Upper lobe of left lung (tissue), 6 donors: ENCODE measurements at regions not wholly inside any gene's neighbourhood (a gene's known extent, or its start where the extent isn't known, plus 50 kb on each side); places are given as distances from the start of the nearest gene placed in this dataset.
A peak's percentile ranks its signal among the peaks of the same experiment; 100 is the strongest.
"Not testable (repeated sequence)": the region's sequence is repeated elsewhere in the genome, so short reads cannot be mapped to it uniquely, and the experiment has no call there.

Experiments
- ATAC-seq, 2 donors: fragments of 200-7000 bp; cut with Tn5 transposase; one replicate each; pipeline ENCODE4 v1.9.1; 2022; ENCODE audit warnings: mild to moderate bottlenecking in 2 of 2, moderate library complexity in 2 of 2; ENCODE audit not compliant: low FRiP score in 2 of 2
- DNase-seq, 2 donors: peaks; one replicate each; pipeline ENCODE4 v3.0.0-alpha.2; 2019 to 2020
- H3K27ac ChIP-seq, 4 donors: fragments of 200-600 bp; sonication (generic); one replicate each; pipeline ENCODE4 v1.5.1; 2016 to 2019
- H3K27me3 ChIP-seq, 4 donors: fragments of 200-600 bp; sonication (generic); one replicate each; pipeline ENCODE4 v1.5.1; 2017 to 2019
- H3K36me3 ChIP-seq, 4 donors: fragments of 200-600 bp; sonication (generic); one replicate each; pipeline ENCODE4 v1.5.1; 2016 to 2019
- H3K4me1 ChIP-seq, 4 donors: fragments of 200-600 bp; sonication (generic); one replicate each; pipeline ENCODE4 v1.5.1; 2018 to 2019
- H3K4me3 ChIP-seq, 4 donors: fragments of 200-600 bp; sonication (generic); one replicate each; pipeline ENCODE4 v1.5.1; 2017 to 2019; ENCODE audit warnings: mild to moderate bottlenecking in 2 of 4, moderate library complexity in 1 of 4
- H3K9me3 ChIP-seq, 4 donors: fragments of 200-600 bp; sonication (generic); one replicate each; pipeline ENCODE4 v1.5.1; 2018 to 2019
- EP300 ChIP-seq, 4 donors: sonication (generic); formaldehyde crosslinking; IDR thresholded peaks; one replicate each; pipeline ENCODE4 v1.5.1; 2017; ENCODE audit warnings: antibody characterized with exemption in 4 of 4, control low read depth in 2 of 4
- POLR2A ChIP-seq, 4 donors: fragments of 450-650 bp; IDR thresholded peaks; one replicate each; pipeline ENCODE4 v1.5.1; 2016 to 2017; ENCODE audit warnings: antibody characterized with exemption in 4 of 4, mild to moderate bottlenecking in 2 of 4
- POLR2AphosphoS5 ChIP-seq, 2 donors: sonication (generic); formaldehyde crosslinking; IDR thresholded peaks; one replicate each; pipeline ENCODE4 v1.5.1; 2017; ENCODE audit warnings: antibody characterized with exemption in 2 of 2
- WGBS, 2 donors: methylation state at CpG; one replicate each; pipeline ENCODE4 v1.1.5; 2017 to 2018; 5-methylcytosine and 5-hydroxymethylcytosine counted together
- TF ChIP-seq, protein P1 (sequence below), 6 experiments: fragments of 450-650 bp in 4 of 6; fragments of 200-600 bp in 2 of 6; sonication (generic) in 2 of 6; IDR thresholded peaks; one replicate each; pipeline ENCODE4 v1.5.1; 2016 to 2019; ENCODE audit warnings: antibody characterized with exemption in 6 of 6
- donor health status: DM: no; HTN: no; CAD: no; lungs with moderate emphysema.
- donor health status: DM: no; HTN: yes; CAD: no; lungs with severe emphysema.

- ATAC-seq (no peak), DNase-seq (no peak)
- H3K9me3 ChIP-seq = no peaks in the 10 kb centered on the region
- no peak overlapping the region for H3K4me3 ChIP-seq
- TF ChIP-seq, protein P1, sequence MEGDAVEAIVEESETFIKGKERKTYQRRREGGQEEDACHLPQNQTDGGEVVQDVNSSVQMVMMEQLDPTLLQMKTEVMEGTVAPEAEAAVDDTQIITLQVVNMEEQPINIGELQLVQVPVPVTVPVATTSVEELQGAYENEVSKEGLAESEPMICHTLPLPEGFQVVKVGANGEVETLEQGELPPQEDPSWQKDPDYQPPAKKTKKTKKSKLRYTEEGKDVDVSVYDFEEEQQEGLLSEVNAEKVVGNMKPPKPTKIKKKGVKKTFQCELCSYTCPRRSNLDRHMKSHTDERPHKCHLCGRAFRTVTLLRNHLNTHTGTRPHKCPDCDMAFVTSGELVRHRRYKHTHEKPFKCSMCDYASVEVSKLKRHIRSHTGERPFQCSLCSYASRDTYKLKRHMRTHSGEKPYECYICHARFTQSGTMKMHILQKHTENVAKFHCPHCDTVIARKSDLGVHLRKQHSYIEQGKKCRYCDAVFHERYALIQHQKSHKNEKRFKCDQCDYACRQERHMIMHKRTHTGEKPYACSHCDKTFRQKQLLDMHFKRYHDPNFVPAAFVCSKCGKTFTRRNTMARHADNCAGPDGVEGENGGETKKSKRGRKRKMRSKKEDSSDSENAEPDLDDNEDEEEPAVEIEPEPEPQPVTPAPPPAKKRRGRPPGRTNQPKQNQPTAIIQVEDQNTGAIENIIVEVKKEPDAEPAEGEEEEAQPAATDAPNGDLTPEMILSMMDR (IDR thresholded peaks at IDR 0.05) = no peak
- no peak for TF ChIP-seq EP300 (IDR thresholded peaks at IDR 0.05)
- no peak for TF ChIP-seq POLR2A (IDR thresholded peaks at IDR 0.05)
- no peak overlapping the region for H3K27ac ChIP-seq
- no peaks in the 10 kb centered on the region for H3K4me1 ChIP-seq
- no peaks in the 10 kb centered on the region for H3K36me3 ChIP-seq
- 81 to 88% methylated on average over 4 of the region's 4 CpGs for WGBS, 2 donors
- H3K27me3 ChIP-seq = no peaks in the 10 kb centered on the region
These were observed 454.6 kb upstream of the TUSC1 start for GRCh38 chr9:26132746-26133312.

GRCh38 chr9:26131886-26132285 lies 453.6 kb upstream of the TUSC1 start:
- no peaks in the 10 kb centered on the region for H3K36me3 ChIP-seq
- no peak overlapping the region for H3K4me3 ChIP-seq
- DNase-seq (no peak), ATAC-seq (peak in 1 of 2 donors; percentile 50)
- TF ChIP-seq POLR2A (IDR thresholded peaks at IDR 0.05) = no peak
- TF ChIP-seq, protein P1 (IDR thresholded peaks at IDR 0.05) = no peak
- no peak for TF ChIP-seq EP300 (IDR thresholded peaks at IDR 0.05)
- no peak for TF ChIP-seq POLR2AphosphoS5 (IDR thresholded peaks at IDR 0.05)
- no peaks in the 10 kb centered on the region for H3K4me1 ChIP-seq
- WGBS, 2 donors = 75 to 90% methylated on average over 1 of the region's 1 CpG
- no peaks in the 10 kb centered on the region for H3K9me3 ChIP-seq
- H3K27me3 ChIP-seq = no peaks in the 10 kb centered on the region
- no peak overlapping the region for H3K27ac ChIP-seq

DNA sequence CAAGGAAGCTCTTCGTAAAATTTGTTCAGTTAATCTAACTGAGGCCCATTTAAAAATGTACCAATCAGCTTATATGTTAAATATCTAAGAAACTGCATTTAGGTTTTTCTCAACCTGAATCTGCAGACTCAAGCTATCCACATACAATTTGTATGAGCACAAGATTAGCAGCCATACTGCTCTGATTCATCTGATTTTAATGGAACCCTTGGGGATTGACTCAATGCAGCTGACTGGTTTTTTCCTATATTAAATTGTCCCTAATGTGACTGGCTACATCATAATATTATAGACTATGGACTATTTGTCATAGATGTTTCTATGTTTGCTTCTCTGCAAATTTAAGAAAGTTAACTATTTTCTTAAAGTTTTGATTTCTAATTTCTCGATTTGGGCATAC lies 451.0 kb upstream of the TUSC1 start:
- Histone ChIP-seq H3K27me3 (no peaks in the 10 kb centered on the region), H3K4me3 (no peak overlapping the region), H3K9me3 (no peaks in the 10 kb centered on the region), H3K27ac (no peak overlapping the region), H3K36me3 (no peaks in the 10 kb centered on the region), H3K4me1 (no peaks in the 10 kb centered on the region)
- ATAC-seq (no peak), DNase-seq (no peak)
- WGBS, 2 donors = 67 to 80% methylated on average over 2 of the region's 2 CpGs
- TF ChIP-seq, protein P1 (IDR thresholded peaks at IDR 0.05) = no peak
- TF ChIP-seq EP300 (IDR thresholded peaks at IDR 0.05) (no peak), POLR2AphosphoS5 (IDR thresholded peaks at IDR 0.05) (no peak), POLR2A (IDR thresholded peaks at IDR 0.05) (no peak)

DNA sequence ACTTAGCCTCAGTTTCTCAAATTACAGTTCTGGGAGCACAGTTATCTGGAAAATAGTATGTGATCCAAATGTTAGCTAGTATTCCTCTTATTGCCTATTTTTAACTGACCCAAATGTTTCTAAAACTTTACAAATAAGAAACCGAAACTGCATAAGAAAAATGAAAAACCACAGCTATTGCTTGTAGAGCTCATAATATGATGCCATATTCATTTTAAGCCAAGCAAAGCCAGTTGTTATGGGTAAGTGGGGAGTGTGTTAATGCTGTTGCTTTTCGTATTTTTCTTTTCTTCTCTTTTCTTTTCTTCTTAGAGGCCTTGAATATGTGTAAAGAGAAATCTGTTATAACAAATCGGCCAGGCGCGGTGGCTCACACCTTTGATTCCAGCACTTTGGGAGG lies 447.4 kb upstream of the TUSC1 start:
- Histone ChIP-seq H3K27ac (no peak overlapping the region), H3K27me3 (no peaks in the 10 kb centered on the region), H3K4me3 (no peak overlapping the region), H3K9me3 (no peaks in the 10 kb centered on the region), H3K4me1 (no peaks in the 10 kb centered on the region), H3K36me3 (no peaks in the 10 kb centered on the region)
- ATAC-seq (no peak), DNase-seq (no peak)
- WGBS, 2 donors = 88 to 91% methylated on average over 5 of the region's 5 CpGs
- TF ChIP-seq, protein P1 (IDR thresholded peaks at IDR 0.05) = no peak
- TF ChIP-seq POLR2AphosphoS5 (IDR thresholded peaks at IDR 0.05) (no peak), EP300 (IDR thresholded peaks at IDR 0.05) (no peak), POLR2A (IDR thresholded peaks at IDR 0.05) (no peak)

DNA sequence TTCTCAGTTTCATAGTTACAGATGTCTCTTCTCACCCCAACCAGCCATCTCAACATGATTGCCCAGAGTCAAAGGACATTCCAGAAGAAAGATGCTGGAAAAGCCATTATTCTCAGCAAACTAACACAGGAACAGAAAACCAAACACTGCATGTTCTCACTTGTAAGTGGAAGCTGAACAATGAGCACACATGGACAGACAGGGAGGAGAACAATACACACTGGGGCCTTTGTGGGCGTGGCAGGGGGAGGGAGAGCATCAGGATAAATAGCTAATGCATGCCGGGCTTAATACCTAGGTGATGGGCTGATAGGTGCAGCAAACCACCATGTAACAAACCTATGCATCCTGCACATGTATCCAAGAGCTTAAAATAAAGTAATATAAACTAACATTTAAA lies 437.8 kb upstream of the TUSC1 start:
- 47 to 54% methylated on average over 2 of the region's 2 CpGs for WGBS, 2 donors
- not testable (repeated sequence) for H3K27me3 ChIP-seq, DNase-seq, H3K9me3 ChIP-seq, H3K27ac ChIP-seq, ATAC-seq, H3K36me3 ChIP-seq, H3K4me1 ChIP-seq, H3K4me3 ChIP-seq
